ENCODE measurements at regions not wholly inside any gene's neighbourhood (a gene's known extent, or its start where the extent isn't known, plus 50 kb on each side); places are given as distances from the start of the nearest gene placed in this dataset.
"Not testable (repeated sequence)": the region's sequence is repeated elsewhere in the genome, so short reads cannot be mapped to it uniquely, and the experiment has no call there.

DNA sequence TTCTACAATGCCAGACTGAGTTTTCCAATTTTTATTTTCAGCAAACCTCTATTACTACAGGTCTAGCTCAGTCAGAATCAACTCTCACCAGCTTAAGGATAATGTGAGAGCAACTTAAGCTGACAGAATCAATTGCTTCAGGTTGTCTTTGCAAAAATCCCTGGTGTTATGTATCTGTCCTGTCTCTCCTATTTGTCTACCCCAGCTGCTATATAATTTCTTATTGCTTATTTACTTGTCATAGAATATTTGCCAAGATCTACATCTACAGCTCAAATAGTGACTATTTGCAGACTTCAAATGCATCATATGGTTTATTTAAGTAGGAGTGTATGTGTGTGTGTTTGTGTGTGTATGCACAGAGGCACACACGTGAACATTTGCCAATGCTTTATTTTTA lies 54.1 kb downstream of the FOXG1 start:
- no peak for DNase-seq (ENCODE audit: low spot score)

DNA sequence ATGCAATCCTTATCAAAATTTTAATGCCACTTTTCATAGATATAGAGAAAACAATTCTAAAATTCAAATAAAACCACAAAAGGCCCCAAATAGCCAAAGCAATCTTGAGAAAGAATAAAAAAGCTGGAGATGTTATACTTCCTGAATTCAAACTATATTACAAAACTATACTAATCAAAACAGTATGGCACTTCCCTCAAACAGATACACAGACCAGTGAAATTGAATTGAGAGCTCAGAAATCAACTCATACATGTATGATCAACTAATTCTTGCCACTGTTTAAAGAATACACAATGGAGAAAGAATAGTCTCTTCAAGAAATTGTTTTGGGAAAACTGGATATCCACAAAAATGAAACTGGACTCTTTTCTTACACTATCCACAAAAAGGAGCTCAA lies 55.4 kb downstream of the FOXG1 start:
- no peak for DNase-seq (ENCODE audit: low spot score)

DNA sequence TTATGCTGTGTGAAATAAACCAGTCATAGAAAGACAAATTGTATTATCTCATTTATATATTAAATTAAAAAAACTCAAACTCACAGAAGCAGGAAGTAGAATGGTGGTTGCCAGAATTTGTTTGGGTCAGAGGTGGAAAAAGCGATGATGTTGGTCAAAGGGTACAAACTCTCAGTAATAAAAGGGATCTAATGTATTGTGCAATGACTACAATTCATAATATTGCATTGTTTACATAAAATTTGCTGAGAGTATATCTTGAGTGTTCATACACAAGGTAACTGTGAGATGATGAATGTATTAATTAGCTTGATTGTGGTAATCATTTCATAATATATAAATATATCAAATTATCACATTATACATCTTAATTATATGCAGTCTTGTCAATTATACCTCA lies 56.7 kb downstream of the FOXG1 start:
- DNase-seq (ENCODE audit: low spot score), result no peak

GRCh38 chr14:28830115-28830534 lies 63.5 kb downstream of the FOXG1 start:
- no peak for DNase-seq (ENCODE audit: low spot score)

GRCh38 chr14:28831126-28831525 lies 64.5 kb downstream of the FOXG1 start:
- no peak for DNase-seq (ENCODE audit: low spot score)

DNA sequence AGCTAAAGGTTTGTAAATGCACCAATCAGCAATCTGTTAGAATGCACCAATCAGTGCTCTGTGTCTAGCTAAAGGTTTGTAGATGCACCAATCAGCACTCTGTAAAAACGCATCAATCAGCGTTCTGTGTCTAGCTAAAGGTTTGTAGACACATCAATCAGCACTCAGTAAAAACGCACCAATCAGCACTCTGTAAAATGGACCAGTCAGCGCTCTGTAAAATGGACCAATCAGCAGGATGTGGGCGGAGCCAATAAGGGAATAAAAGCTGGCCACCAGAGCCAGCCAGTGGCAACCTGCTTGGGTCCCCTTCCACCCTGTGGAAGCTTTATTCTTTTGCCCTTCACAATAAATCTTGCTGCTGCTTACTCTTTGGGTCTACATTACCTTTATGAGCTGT lies 76.0 kb downstream of the FOXG1 start:
- not testable (repeated sequence) for DNase-seq (ENCODE audit: low spot score)

GRCh38 chr14:28867571-28867970 lies 101.0 kb downstream of the FOXG1 start:
- no peak for DNase-seq (ENCODE audit: low spot score)

DNA sequence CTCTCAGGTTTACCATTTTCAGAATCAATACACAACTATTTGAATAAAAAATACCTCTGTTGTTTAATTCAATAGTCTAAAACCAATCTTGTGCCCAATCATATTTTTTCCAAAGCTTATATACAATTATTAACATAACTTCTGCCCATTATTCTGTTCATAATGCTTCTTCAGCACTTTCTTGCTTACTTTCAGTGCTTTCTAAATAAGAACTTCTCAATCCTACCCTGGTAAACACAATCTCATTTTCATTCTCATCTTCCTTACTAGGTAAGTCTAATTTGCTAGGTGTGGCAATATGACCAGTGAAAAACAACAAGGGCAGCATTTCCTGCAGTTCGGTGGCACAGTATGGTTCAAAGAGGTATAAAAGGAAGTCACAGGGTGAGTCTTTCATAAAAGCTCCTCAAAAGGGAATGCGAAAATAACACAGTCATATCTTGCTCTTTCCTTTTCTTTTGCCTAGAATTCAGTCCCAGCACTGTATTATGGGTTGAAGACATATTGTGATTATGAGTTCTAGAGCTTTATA lies 103.5 kb downstream of the FOXG1 start:
- no peak for DNase-seq (ENCODE audit: low spot score)

GRCh38 chr14:28875934-28876571 lies 109.5 kb downstream of the FOXG1 start:
- no peak for DNase-seq (ENCODE audit: low spot score)

DNA sequence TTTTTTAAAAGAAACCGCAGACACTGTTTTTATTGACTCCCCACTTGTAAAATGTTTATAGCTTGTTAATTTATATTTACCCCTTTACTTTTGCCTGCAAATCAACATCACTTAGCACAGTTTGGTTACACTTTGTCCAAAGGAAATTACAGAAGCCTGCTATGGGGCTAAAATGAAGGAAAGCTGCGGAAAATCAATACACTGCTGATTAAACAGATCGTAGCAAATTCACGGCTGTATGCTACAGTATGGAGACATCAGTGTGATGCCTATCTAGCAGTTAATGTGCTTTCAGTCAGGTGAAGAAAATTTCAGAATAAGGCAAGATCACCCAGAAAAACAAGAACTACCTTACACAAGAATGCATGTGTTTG lies 110.0 kb downstream of the FOXG1 start:
- no peak for DNase-seq (ENCODE audit: low spot score)

DNA sequence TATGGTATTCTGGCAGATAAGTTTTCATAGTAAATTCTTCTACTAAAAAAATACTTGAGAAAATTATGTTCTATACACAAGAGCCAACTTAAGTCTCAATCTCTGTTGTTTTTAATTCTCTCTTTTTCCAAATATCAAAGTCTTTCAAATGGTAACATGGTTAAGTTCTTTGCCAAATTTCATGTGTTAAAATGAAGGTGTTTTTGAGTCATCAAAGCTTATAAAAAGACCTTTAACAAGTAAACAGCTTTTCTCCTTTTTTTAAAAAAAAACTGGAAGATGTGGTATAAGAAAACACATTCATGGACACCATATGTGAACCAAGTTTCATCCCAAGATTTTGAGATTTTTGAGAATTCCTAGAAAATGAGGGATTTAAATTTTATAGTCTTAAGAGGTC lies 111.3 kb downstream of the FOXG1 start:
- no peak for DNase-seq (ENCODE audit: low spot score)

DNA sequence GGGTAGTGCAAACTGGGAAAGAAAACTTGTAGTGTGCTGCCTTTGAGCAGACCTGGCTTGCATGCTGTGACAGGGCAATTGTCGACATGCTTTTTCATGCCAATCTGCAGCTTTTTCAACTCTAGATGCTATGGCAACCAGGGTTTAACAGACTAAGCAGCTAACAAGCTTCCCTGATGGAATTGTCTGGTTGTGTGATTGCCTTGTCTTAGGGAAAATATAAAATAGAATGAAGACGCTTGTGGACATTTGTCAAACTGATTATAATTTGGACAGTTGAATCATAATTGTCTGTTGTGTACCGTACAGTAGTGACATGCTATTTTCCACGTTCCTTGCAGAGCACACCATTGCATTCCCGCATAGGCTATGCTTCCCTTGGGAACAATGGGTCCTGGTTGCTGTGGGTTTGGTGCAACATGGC lies 113.0 kb downstream of the FOXG1 start:
- no peak for DNase-seq (ENCODE audit: low spot score)

- DNase-seq (ENCODE audit: low spot score), result no peak
Observed at GRCh38 chr14:28886940-28887339, 120.4 kb downstream of the FOXG1 start.

GRCh38 chr14:28895389-28895788 lies 128.8 kb downstream of the FOXG1 start:
- DNase-seq (ENCODE audit: low spot score), result no peak

DNA sequence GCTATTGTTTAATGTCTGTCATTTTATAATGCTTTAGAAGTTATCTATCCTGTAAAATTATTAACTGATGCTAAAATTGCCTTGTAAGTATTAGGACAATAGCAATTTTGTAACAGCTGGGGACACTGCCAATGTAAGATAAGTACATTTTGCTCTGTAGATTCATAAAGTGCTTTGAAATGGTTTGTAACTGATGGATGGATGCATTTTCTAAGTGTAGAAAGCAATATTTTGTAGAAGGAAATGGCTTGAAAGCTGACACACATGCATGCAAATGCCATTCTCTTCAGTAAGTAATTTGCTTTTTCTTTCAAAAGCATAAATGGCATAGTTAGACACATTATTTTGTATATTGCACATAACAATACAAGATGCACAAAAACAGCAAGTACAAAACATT lies 129.8 kb downstream of the FOXG1 start:
- no peak for DNase-seq (ENCODE audit: low spot score)

DNA sequence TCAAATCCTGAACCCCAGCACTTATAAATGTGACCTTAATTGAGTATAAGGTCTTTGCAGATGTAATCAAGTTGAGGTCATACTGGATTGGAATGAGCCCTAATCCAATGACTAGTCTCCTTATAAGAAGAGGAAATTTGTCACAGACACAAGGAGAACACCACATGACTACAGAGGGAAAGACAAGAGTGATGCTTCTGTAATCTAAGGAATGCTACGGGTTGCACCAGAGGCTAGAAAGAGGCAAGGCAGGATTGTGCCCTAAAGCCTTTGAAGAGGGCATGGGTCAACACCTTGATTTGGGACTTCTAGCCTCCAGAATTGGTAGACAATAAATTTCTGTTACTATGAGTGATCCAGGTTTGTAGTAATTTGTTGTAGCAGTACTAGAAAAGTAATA lies 135.0 kb downstream of the FOXG1 start:
- DNase-seq (ENCODE audit: low spot score), result no peak

GRCh38 chr14:28902930-28903329 lies 136.3 kb downstream of the FOXG1 start:
- no peak for DNase-seq (ENCODE audit: low spot score)

GRCh38 chr14:28911521-28911920 lies 144.9 kb downstream of the FOXG1 start:
- DNase-seq (ENCODE audit: low spot score), result no peak

DNA sequence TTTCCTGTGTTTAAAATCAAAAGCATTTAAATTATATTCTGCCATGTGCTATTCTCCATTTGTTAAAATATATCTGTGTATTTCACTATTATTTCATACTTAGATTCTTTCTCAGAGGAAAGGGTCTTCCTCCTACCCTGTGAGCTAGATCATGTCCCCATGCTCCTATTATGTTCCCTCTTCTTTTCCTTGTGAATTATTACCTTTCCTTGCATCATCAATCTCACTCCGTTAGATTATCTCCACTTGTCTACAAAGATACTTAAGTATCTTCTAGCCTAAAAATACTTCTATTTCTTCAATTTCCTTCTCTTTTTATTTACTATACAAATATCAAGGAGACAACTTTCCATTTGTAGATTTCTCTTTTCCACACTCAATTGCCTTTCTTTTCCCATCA lies 146.5 kb downstream of the FOXG1 start:
- no peak for DNase-seq (ENCODE audit: low spot score)

DNA sequence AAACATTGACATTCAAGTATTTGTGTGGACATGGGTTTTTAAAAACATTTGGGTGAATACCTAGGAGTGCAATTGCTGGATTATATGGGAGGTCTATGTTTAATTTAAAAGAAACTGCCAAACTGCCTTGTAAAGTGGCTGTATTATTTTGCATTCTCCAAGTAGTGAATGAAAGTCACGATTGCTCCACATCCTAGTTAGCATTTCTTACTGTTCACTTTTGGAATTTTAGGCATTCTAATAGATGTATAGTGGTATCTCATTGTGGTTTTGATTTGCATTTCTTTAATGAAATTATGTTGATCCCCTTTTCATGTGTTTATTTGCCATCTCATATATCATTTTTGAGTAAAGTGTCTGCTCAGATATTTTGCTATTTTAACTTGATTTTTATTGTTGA lies 159.5 kb downstream of the FOXG1 start:
- no peak for DNase-seq (ENCODE audit: low spot score)

- DNase-seq (ENCODE audit: low spot score), result no peak
Observed at GRCh38 chr14:28931999-28932398, 165.4 kb downstream of the FOXG1 start.

DNA sequence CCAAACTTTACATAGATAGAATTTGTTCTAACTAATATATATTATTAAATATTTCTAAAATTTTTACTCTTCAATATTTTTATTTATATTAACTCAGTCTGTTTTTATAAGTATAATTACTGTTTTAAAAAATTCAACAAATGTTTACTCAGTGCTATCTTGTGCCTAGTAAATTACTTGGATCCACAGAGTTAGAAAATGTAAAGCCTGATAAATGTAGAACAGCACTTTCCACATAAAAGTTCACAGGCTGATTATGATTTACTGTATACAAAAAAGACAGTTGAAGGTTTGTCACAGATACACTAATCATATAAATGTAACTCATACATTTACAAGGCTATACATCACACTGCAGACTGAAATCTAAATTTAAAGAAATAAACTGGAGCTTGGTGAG lies 170.0 kb downstream of the FOXG1 start:
- no peak for DNase-seq (ENCODE audit: low spot score)

GRCh38 chr14:28941758-28942157 lies 175.2 kb downstream of the FOXG1 start:
- DNase-seq (ENCODE audit: low spot score), result no peak

DNA sequence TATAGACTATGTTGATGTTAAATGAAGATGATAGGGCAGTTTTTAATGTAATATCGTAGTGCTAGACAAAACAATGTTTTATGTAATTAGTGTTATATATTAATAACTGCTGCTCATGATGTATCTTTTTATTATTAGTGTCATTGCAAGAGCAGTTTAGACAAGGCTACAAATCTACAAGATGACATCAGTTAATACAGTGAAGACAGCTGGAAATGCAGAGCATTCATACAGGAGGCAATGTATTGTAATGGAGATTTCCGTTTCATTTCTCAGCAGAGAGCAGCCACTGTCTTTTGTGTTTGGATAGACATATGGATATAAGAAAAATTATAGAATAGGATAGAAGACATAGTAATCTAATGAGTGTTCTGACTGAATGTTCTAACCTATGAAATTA lies 178.0 kb downstream of the FOXG1 start:
- DNase-seq (ENCODE audit: low spot score), result no peak
